Endothelial cell of umbilical vein (primary cell): ENCODE measurements at regions not wholly inside any gene's neighbourhood (a gene's known extent, or its start where the extent isn't known, plus 50 kb on each side); places are given as distances from the start of the nearest gene placed in this dataset.

ENCODE experiments used
- EZH2 ChIP-seq: IDR thresholded peaks from 2 replicates; pipeline ENCODE4 v1.6.1; 2012; ENCODE audit warnings: borderline replicate concordance, low read depth, mild to moderate bottlenecking, moderate library complexity, low read length, inconsistent platforms; ENCODE audit not compliant: severe bottlenecking
- POLR2AphosphoS5 ChIP-seq: IDR thresholded peaks from 2 replicates; pipeline ENCODE4 v1.6.1; 2012; ENCODE audit warnings: low read depth, mild to moderate bottlenecking, control low read depth, low read length, moderate library complexity; ENCODE audit not compliant: insufficient read depth
- TF ChIP-seq, protein P1 (sequence below), 2 donors: IDR thresholded peaks; 1 replicate in 1 of 2; 2 replicates in 1 of 2; pipeline ENCODE4 v1.5.1; 2011; ENCODE audit warnings: low read length in 2 of 2, mild to moderate bottlenecking in 2 of 2, moderate library complexity in 2 of 2, control low read depth in 1 of 2, inconsistent platforms in 1 of 2, low read depth in 1 of 2; ENCODE audit not compliant: insufficient read depth in 1 of 2; ENCODE audit errors: extremely low read depth in 1 of 2
- TF ChIP-seq, protein P2 (sequence below): IDR thresholded peaks from 2 replicates; pipeline ENCODE4 v1.6.1; 2011; ENCODE audit not compliant: insufficient read depth, insufficient read length

DNA sequence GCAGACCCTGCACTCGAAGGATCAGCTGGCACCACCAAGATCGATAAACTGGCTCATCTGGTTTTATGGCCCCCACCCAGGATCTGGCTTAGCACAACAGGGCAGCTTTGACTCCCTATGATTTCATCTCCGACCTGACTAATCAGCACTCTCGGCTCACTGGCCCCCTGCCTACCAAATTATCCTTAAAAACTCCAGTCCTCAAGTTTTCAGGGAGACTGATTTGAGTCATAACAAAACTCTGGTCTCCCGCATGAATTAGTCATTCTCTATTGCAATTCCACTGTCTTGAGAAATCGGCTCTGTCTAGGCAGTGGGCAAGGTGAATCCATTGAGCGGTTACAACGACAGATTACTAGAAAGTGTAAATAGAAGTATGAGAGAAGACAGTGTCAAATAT lies 521.9 kb upstream of the RGMA start:
- TF ChIP-seq, protein P1, sequence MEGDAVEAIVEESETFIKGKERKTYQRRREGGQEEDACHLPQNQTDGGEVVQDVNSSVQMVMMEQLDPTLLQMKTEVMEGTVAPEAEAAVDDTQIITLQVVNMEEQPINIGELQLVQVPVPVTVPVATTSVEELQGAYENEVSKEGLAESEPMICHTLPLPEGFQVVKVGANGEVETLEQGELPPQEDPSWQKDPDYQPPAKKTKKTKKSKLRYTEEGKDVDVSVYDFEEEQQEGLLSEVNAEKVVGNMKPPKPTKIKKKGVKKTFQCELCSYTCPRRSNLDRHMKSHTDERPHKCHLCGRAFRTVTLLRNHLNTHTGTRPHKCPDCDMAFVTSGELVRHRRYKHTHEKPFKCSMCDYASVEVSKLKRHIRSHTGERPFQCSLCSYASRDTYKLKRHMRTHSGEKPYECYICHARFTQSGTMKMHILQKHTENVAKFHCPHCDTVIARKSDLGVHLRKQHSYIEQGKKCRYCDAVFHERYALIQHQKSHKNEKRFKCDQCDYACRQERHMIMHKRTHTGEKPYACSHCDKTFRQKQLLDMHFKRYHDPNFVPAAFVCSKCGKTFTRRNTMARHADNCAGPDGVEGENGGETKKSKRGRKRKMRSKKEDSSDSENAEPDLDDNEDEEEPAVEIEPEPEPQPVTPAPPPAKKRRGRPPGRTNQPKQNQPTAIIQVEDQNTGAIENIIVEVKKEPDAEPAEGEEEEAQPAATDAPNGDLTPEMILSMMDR (IDR thresholded peaks at IDR 0.05; ENCODE audit: extremely low read depth in 1 of 2, insufficient read depth in 1 of 2, low read depth in 1 of 2, low read length in 2 of 2), result no peak
- TF ChIP-seq, protein P2, sequence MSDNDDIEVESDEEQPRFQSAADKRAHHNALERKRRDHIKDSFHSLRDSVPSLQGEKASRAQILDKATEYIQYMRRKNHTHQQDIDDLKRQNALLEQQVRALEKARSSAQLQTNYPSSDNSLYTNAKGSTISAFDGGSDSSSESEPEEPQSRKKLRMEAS, result no peak
- TF ChIP-seq POLR2AphosphoS5 (no peak), EZH2 (no peak)
